ENCODE measurements at regions not wholly inside any gene's neighbourhood (a gene's known extent, or its start where the extent isn't known, plus 50 kb on each side); places are given as distances from the start of the nearest gene placed in this dataset.

- Histone ChIP-seq H3K4me1 (ENCODE audit: control insufficient read depth, insufficient read depth, low read depth, low read length) (no peaks in the 10 kb centered on the region), H3K9ac (ENCODE audit: low read length) (no peak overlapping the region), H3K4me3 (ENCODE audit: insufficient read depth in 1 of 2, low read depth in 1 of 2, low read length in 2 of 2) (no peak overlapping the region), H3K9me3 (ENCODE audit: control insufficient read depth, low read length) (peaks cover 3% of the 10 kb centered on the region), H2BK5ac (ENCODE audit: low read depth, low read length, poor library complexity, severe bottlenecking) (no peak overlapping the region), H3K18ac (ENCODE audit: low read depth in 1 of 2, low read length in 2 of 2) (no peak overlapping the region), H3K4ac (ENCODE audit: low read depth in 1 of 2, low read length in 2 of 2) (no peak overlapping the region), H4K91ac (ENCODE audit: low read length) (no peak overlapping the region), H2AK5ac (ENCODE audit: low read length, severe bottlenecking) (no peak overlapping the region), H3K4me2 (ENCODE audit: low read length, poor library complexity, severe bottlenecking) (no peak overlapping the region), H2BK120ac (ENCODE audit: low read depth, low read length) (no peak overlapping the region), H2BK12ac (ENCODE audit: low read length in 2 of 2) (no peak overlapping the region), H3K27me3 (ENCODE audit: control insufficient read depth in 1 of 2, insufficient read depth in 1 of 2, low read length in 2 of 2) (peaks cover 0 to 14% of the 10 kb centered on the region in 2 experiments), H2AFZ (ENCODE audit: low read depth, low read length) (no peak overlapping the region), H3K27ac (ENCODE audit: low read length, poor library complexity, severe bottlenecking) (no peak overlapping the region), H3K23ac (ENCODE audit: low read length in 2 of 2) (no peak overlapping the region), H2BK15ac (ENCODE audit: low read depth, poor library complexity, severe bottlenecking) (no peak overlapping the region), H4K8ac (ENCODE audit: low read length) (no peak overlapping the region), H3K79me1 (replicated peaks; ENCODE audit: low read length, poor library complexity, severe bottlenecking) (no peaks in the 10 kb centered on the region), H3K36me3 (ENCODE audit: control insufficient read depth in 1 of 2, insufficient read depth in 2 of 2, low read depth in 1 of 2, low read length in 2 of 2) (no peaks in the 10 kb centered on the region), H3K14ac (ENCODE audit: low read length in 2 of 2) (no peak overlapping the region)
- no peak for DNase-seq
- WGBS, result no CpG with 5 or more reads among the region's 1 CpG
Observed at GRCh38 chrX:115989686-115990085, 180.9 kb upstream of the AGTR2 start.

GRCh38 chrX:116009346-116009745, 161.2 kb upstream of the AGTR2 start:
- Histone ChIP-seq H3K4me2 (ENCODE audit: low read length, poor library complexity, severe bottlenecking) (no peak overlapping the region), H3K4me3 (ENCODE audit: insufficient read depth in 1 of 2, low read depth in 1 of 2, low read length in 2 of 2) (no peak overlapping the region), H2BK15ac (ENCODE audit: low read depth, poor library complexity, severe bottlenecking) (no peak overlapping the region), H3K9ac (ENCODE audit: low read length) (no peak overlapping the region), H2BK5ac (ENCODE audit: low read depth, low read length, poor library complexity, severe bottlenecking) (no peak overlapping the region), H3K27me3 (ENCODE audit: control insufficient read depth in 1 of 2, insufficient read depth in 1 of 2, low read length in 2 of 2) (peaks cover 5 to 22% of the 10 kb centered on the region in 2 experiments), H3K9me3 (ENCODE audit: control insufficient read depth, low read length) (peaks cover 9% of the 10 kb centered on the region), H2BK120ac (ENCODE audit: low read depth, low read length) (no peak overlapping the region), H3K4ac (ENCODE audit: low read depth in 1 of 2, low read length in 2 of 2) (no peak overlapping the region), H4K8ac (ENCODE audit: low read length) (no peak overlapping the region), H3K4me1 (ENCODE audit: control insufficient read depth, insufficient read depth, low read depth, low read length) (no peaks in the 10 kb centered on the region), H3K23ac (ENCODE audit: low read length in 2 of 2) (no peak overlapping the region), H3K27ac (ENCODE audit: low read length, poor library complexity, severe bottlenecking) (no peak overlapping the region), H2BK12ac (ENCODE audit: low read length in 2 of 2) (no peak overlapping the region), H2AFZ (ENCODE audit: low read depth, low read length) (no peak overlapping the region), H4K91ac (ENCODE audit: low read length) (no peak overlapping the region), H3K14ac (ENCODE audit: low read length in 2 of 2) (no peak overlapping the region), H3K79me1 (replicated peaks; ENCODE audit: low read length, poor library complexity, severe bottlenecking) (no peaks in the 10 kb centered on the region), H2AK5ac (ENCODE audit: low read length, severe bottlenecking) (no peak overlapping the region), H3K36me3 (ENCODE audit: control insufficient read depth in 1 of 2, insufficient read depth in 2 of 2, low read depth in 1 of 2, low read length in 2 of 2) (no peaks in the 10 kb centered on the region), H3K18ac (ENCODE audit: low read depth in 1 of 2, low read length in 2 of 2) (no peak overlapping the region)
- no peak for DNase-seq
- WGBS, result no CpG with 5 or more reads among the region's 1 CpG

GRCh38 chrX:116009861-116010710, 160.5 kb upstream of the AGTR2 start:
- no peak for DNase-seq
- Histone ChIP-seq H2BK120ac (ENCODE audit: low read depth, low read length) (no peak overlapping the region), H3K14ac (ENCODE audit: low read length in 2 of 2) (no peak overlapping the region), H2BK5ac (ENCODE audit: low read depth, low read length, poor library complexity, severe bottlenecking) (no peak overlapping the region), H3K4me3 (ENCODE audit: insufficient read depth in 1 of 2, low read depth in 1 of 2, low read length in 2 of 2) (no peak overlapping the region), H4K8ac (ENCODE audit: low read length) (no peak overlapping the region), H3K27ac (ENCODE audit: low read length, poor library complexity, severe bottlenecking) (no peak overlapping the region), H4K91ac (ENCODE audit: low read length) (no peak overlapping the region), H3K23ac (ENCODE audit: low read length in 2 of 2) (no peak overlapping the region), H3K4me1 (ENCODE audit: control insufficient read depth, insufficient read depth, low read depth, low read length) (no peaks in the 10 kb centered on the region), H3K9ac (ENCODE audit: low read length) (no peak overlapping the region), H3K18ac (ENCODE audit: low read depth in 1 of 2, low read length in 2 of 2) (no peak overlapping the region), H2BK15ac (ENCODE audit: low read depth, poor library complexity, severe bottlenecking) (no peak overlapping the region), H2AFZ (ENCODE audit: low read depth, low read length) (no peak overlapping the region), H3K4me2 (ENCODE audit: low read length, poor library complexity, severe bottlenecking) (no peak overlapping the region), H2AK5ac (ENCODE audit: low read length, severe bottlenecking) (no peak overlapping the region), H3K4ac (ENCODE audit: low read depth in 1 of 2, low read length in 2 of 2) (no peak overlapping the region), H3K79me1 (replicated peaks; ENCODE audit: low read length, poor library complexity, severe bottlenecking) (no peaks in the 10 kb centered on the region), H3K36me3 (ENCODE audit: control insufficient read depth in 1 of 2, insufficient read depth in 2 of 2, low read depth in 1 of 2, low read length in 2 of 2) (no peaks in the 10 kb centered on the region), H2BK12ac (ENCODE audit: low read length in 2 of 2) (no peak overlapping the region), H3K27me3 (ENCODE audit: control insufficient read depth in 1 of 2, insufficient read depth in 1 of 2, low read length in 2 of 2) (peaks cover 5 to 21% of the 10 kb centered on the region in 2 experiments), H3K9me3 (ENCODE audit: control insufficient read depth, low read length) (peaks cover 9% of the 10 kb centered on the region)
- WGBS, result 19% methylated on average over 8 of the region's 8 CpGs

- 86% methylated on average over 5 of the region's 5 CpGs for WGBS
- H4K8ac ChIP-seq (ENCODE audit: low read length), result no peak overlapping the region
- no peak overlapping the region for H3K4me2 ChIP-seq (ENCODE audit: low read length, poor library complexity, severe bottlenecking)
- H3K18ac ChIP-seq (ENCODE audit: low read depth in 1 of 2, low read length in 2 of 2), result no peak overlapping the region
- no peak overlapping the region for H3K9ac ChIP-seq (ENCODE audit: low read length)
- no peak overlapping the region for H2BK120ac ChIP-seq (ENCODE audit: low read depth, low read length)
- no peak overlapping the region for H2BK12ac ChIP-seq (ENCODE audit: low read length in 2 of 2)
- H3K4me1 ChIP-seq (ENCODE audit: control insufficient read depth, insufficient read depth, low read depth, low read length), result no peaks in the 10 kb centered on the region
- H4K91ac ChIP-seq (ENCODE audit: low read length), result no peak overlapping the region
- no peak overlapping the region for H3K4ac ChIP-seq (ENCODE audit: low read depth in 1 of 2, low read length in 2 of 2)
- H3K14ac ChIP-seq (ENCODE audit: low read length in 2 of 2), result no peak overlapping the region
- H2AK5ac ChIP-seq (ENCODE audit: low read length, severe bottlenecking), result no peak overlapping the region
- H2AFZ ChIP-seq (ENCODE audit: low read depth, low read length), result no peak overlapping the region
- no peak overlapping the region for H2BK5ac ChIP-seq (ENCODE audit: low read depth, low read length, poor library complexity, severe bottlenecking)
- no peak overlapping the region for H3K23ac ChIP-seq (ENCODE audit: low read length in 2 of 2)
- no peaks in the 10 kb centered on the region for H3K79me1 ChIP-seq (replicated peaks; ENCODE audit: low read length, poor library complexity, severe bottlenecking)
- no peak overlapping the region for H3K27ac ChIP-seq (ENCODE audit: low read length, poor library complexity, severe bottlenecking)
- no peak for DNase-seq
- H2BK15ac ChIP-seq (ENCODE audit: low read depth, poor library complexity, severe bottlenecking), result no peak overlapping the region
- H3K36me3 ChIP-seq (ENCODE audit: control insufficient read depth in 1 of 2, insufficient read depth in 2 of 2, low read depth in 1 of 2, low read length in 2 of 2), result no peaks in the 10 kb centered on the region
- peaks cover 5 to 18% of the 10 kb centered on the region in 2 experiments for H3K27me3 ChIP-seq (ENCODE audit: control insufficient read depth in 1 of 2, insufficient read depth in 1 of 2, low read length in 2 of 2)
- H3K9me3 ChIP-seq (ENCODE audit: control insufficient read depth, low read length), result peaks cover 9% of the 10 kb centered on the region
- no peak overlapping the region for H3K4me3 ChIP-seq (ENCODE audit: insufficient read depth in 1 of 2, low read depth in 1 of 2, low read length in 2 of 2)
Observed at GRCh38 chrX:116010939-116011338, 159.6 kb upstream of the AGTR2 start.

Data from mesenchymal stem cell (in vitro differentiated cells and primary cell).